GM04504 (cell line): ENCODE measurements at regions not wholly inside any gene's neighbourhood (a gene's known extent, or its start where the extent isn't known, plus 50 kb on each side); places are given as distances from the start of the nearest gene placed in this dataset.

Source experiments
- DNase-seq: peaks from one replicate; pipeline ENCODE4 v3.0.0-alpha.2; 2012; ENCODE audit warnings: low read depth

DNA sequence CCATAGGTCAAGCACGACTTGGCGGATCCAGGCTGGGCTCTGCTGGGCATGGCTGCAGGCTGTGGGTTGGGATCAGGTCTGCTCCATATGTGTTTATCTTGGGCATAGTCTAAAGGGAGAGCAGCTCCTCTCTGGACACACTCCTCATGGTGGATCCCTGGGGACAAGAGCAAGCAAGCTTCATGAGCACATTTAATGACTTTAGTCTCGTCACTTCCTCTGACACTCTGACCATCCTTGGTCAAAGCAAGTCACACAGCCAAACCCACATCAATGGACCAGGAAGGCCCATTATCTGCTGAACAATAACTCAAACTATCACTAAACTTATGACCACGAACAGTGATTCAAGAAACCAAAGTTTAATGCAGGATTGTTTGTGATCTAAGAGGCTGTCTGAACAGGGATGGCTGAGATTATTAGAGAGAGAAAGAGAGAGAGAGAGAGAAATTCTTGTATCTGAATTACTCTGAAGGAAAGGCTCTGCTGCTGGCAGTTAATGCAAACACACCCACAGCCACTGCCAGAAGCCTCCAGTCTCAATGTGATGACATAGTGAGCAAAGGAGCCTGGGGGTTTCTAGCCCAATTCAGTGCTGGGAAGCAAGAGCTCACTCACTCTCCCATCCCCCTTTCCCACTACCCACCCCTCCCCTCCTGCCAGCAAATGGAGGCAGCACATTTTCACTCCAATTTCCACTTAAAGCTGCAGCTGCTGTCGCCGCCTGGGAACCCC, 490.2 kb upstream of the SULF2 start:
- DNase-seq, result no peak

GRCh38 chr20:48273843-48274242, 488.6 kb upstream of the SULF2 start:
- DNase-seq, result no peak

DNA sequence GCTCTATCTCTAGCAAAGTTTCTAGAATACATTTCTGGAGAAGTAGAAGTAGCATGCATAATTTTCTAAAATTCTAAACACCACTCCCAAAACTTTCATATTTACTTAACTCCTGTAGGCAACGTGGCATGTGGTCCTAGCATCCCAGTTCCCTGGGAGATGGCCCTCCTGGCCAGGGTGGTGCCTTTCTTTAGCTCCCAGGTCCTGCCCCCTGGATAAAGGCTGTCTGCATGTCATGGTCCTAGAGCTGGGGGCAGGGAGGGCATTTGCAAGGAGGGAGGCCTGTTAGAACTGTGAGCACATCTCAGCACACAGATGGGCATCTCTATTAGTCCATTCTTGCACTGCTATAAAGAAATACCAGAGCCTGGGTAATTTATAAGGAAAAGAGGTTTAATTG, 485.6 kb upstream of the SULF2 start:
- no peak for DNase-seq

GRCh38 chr20:48267860-48268633, 482.8 kb upstream of the SULF2 start:
- no peak for DNase-seq

GRCh38 chr20:48266571-48266970, 481.3 kb upstream of the SULF2 start:
- no peak for DNase-seq

- no peak for DNase-seq
Measured at GRCh38 chr20:48265791-48266190, 480.5 kb upstream of the SULF2 start.

DNA sequence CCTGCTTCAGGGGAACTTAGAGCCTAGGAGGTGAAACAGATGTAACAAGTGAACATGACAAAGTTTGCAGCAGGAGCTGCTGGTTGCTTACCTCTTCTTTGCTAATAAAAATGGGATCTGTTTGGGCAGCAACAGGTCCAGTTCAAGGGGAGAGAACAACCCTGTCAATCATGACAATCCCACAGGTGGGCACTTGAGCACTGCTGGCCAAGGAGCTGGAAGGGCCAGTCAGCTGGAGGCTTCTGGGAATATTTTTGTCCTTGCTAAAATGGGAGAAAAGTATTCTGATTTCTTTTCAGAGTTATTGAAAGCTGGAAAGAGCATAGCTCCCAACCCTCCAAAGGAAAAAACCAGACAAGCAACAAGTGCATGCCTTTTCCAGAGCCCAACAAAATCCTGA, 477.7 kb upstream of the SULF2 start:
- DNase-seq, result no peak

- DNase-seq, result no peak
Measured at GRCh38 chr20:48262466-48262865, 477.2 kb upstream of the SULF2 start.

GRCh38 chr20:48261398-48261910, 476.2 kb upstream of the SULF2 start:
- no peak for DNase-seq

DNA sequence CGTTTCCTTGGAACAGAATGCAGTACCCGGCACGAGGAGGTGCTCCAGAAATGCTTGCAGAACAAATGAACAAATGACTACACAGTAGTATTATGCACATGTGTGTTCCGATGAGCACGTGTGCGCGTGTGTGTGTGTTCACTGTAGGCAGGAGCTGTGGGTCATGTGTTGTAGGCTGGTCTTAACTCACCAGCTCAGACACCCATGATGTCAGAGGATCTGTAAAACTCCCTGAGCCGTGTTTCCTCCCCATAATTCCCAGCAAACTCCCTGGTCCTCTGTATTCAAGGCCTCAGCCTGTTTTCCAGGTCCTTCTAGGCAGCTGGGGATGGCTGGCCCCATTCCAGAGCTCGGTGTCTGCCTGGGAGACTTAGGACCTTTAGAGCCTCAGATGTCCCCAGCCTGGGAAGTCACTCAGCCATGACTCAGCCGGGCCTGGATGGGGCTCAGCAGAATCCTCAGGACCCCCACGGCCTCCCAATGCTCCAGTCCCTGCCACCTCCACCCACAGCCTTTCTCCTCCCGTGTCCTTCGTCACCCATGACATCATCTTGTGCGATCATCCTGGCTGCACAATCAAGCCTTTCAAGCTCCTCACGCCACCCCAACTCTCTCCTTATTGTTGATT, 475.0 kb upstream of the SULF2 start:
- DNase-seq, result no peak

DNA sequence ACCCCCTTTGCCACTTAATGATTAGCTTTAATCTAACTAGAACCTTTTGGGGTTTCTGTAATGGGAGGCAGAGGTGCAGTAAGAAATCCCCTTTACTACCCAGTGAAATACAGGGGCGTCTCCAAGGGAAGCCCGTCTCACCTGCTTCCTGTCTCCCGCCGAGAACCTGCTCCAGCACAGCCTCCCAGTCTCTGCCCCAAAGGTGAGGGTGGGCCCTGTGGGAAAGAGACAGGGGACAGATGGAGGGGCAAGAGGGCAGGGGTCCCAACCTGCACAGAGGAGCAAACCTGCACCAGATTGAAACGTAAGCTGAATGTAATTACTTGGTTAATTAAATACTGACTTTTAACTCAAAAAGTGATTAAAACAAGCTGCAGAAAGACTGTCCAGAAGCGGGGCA, 474.2 kb upstream of the SULF2 start:
- DNase-seq, result no peak

DNA sequence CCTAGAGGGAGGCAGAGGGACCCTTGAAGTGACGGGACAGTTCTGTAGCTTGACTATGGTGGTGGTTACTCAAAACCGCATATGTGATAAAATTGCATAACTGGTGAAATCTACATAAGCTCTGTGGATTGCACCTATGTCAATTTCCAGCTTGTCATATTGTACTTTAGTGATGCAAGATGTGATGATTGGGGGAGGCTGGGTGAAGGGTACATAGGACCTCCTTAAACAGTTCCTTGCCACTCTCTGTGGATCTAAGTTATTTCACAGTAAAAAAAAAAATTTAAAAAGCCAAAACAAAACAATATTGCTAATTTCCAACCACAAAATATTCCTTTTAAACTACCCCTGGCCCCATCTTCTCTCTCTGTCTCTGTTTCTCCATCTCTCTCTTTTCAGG, 472.6 kb upstream of the SULF2 start:
- DNase-seq, result no peak

- no peak for DNase-seq
Measured at GRCh38 chr20:48247961-48248360, 462.7 kb upstream of the SULF2 start.

DNA sequence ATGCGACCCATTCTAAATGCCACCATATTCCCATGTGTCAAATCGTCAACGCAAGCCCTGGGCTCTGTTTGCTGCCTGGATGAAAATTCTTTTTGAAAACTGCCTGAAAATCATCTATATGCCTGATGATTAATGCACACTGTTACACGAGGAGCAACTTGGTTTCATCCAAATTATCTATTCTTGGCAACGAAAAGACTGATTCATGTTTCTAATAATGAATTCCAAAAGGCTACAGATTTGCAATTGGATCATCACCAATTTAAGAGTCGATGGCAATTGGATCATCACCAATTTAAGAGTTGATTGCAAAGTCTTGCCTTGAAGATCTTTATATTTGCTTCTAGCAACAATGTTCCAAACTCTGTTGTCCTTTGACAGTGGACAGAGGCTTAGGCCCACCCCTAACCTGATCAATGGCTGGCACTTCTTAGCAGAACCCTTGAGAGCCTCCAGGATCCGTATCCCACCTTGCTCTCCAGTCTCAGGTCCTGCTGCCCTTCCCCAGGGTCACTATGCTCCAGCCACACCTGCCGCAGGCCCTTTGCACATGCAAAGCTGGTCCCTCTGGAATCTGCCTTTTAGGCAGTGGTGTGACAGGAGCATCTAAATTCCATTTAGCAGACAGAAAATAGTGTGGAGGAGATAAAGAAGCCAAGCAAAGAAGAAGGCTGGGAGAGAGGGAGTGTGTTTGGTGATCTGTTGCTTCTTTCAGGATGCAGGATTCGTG, 460.9 kb upstream of the SULF2 start:
- no peak for DNase-seq

- no peak for DNase-seq
Measured at GRCh38 chr20:48242623-48243022, 457.3 kb upstream of the SULF2 start.

GRCh38 chr20:48241482-48241881, 456.2 kb upstream of the SULF2 start:
- no peak for DNase-seq

DNA sequence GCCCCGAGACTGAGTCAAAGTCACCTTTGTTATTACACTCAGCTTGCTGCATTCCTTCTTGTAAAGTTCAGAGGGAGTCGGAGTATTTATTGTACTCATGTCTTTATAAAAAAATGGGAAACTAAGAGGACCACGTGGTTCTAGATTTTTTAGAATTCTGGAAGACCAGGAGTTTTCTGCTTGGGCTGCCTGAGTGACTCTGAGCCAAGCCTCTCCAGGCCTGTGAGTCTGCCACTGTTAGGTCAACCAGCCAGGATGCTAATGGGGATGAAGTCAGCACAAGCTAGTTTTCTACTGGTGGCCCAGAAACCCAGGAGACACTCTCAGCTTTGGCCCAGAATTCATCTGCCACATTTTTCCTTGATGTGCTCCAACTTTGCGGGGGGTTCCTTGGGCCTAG, 453.5 kb upstream of the SULF2 start:
- no peak for DNase-seq

DNA sequence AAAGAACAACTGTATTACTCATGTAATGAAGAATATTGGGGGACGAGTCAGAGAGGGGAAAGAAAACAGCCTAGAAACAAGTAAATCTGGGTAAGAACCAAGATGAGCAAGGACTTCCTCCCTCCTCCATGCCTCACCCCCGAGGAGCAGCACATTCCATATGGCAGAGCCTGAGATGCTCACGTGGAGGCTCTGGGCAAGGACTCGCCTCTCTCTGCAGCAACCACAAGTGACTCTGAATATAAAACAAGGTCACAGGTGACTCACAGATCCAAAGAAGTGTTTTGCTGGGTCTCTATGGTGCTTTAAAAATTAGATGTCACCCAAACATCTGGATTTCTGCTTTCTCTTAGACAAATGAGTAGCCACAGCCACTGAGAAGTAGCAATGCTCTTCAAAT, 453.0 kb upstream of the SULF2 start:
- DNase-seq, result peak; percentile 21

DNA sequence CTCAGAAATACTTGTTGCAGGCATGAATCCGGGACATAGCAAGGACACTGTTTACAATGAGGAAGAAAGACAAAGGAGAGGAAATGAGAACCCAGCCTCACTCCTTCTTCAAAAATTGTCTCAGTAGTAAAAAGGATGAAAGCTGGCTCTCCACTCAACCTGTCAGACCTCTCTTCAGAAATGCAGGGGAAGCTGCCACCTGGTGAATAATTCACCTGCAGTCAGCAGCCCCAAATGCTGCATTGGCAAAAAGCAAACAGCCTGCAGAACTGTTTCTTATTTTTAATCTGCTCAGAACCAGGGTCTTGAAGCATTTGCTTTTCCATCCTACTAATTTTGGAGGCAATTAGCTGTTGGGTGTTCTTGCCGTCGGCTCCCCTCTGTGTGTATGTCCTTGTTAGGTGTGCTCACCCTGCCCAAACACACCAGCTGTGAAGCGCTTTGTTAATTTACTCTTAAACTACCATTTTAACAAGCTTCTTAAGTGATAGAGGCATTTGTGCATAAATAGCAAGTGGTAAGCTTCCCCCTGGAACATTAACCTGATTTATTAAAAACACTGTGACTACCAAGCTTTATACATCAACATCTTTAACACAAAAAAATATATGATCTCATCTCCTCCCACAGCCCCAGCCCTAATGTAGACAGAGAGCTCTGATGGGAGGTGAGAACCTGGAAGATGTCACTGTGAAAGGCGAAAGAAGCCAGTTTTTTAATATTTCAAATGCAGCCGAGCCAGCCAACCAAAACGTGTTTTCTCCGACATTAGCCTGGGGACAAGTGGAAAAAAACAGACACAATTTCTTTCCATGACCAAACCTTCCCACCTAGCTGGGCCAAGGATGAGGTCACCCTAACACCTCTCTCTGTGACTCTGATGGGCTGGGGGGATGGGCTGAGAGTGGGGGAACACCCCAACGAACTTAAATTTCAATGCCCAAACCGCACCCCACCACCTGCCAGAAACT, 451.0 kb upstream of the SULF2 start:
- no peak for DNase-seq

DNA sequence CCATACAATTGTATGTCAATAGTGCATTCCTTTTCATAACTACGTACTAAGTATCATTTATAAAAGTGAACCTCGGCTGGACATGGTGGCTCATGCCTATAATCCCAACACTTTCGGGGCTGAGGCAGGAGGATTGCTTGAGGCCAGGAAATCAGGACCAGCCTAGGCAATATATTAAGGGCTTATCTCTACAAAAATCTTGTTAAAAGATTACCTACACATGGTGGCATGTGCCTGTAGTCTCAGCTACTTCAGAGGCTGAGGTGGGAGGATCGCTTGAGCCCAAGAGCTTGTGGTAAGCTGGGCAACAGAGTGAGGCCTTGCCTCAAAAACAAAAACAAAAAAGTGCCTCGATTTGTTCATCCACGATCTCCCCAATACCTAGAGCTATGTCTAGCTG, 449.7 kb upstream of the SULF2 start:
- DNase-seq, result no peak

DNA sequence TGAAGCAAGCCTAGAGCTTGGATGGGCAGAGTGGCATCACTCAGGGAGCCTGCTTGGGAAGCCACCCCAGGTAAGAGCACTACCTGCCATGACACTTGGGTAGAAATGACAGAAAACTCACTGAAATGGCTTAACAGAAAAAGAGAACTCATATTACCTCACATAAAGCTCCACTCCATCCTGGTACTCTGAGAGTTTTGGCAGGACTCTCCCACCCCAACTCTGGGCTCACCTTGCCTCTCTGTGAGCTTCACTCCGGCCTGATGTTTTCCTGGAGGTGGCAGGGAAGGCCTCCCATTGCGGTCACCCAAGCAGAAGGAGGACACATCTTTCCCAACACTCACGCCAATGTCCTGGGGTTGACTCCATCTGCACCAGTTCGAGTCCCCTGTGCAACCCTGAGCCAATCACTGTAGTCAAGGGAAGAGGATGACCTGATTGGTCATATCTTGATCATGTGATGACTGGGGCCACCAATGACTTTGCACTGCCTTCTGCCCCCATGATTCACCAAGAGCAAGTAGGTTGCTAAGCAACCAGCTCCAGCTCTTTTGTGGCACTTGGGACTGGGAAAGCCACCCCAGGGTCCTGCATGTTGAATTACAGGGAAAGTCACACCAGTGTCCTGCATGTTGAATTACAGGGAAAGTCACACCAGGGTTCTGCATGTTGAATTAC, 446.1 kb upstream of the SULF2 start:
- no peak for DNase-seq
